A549 (cell line): ENCODE measurements at regions not wholly inside any gene's neighbourhood (a gene's known extent, or its start where the extent isn't known, plus 50 kb on each side); places are given as distances from the start of the nearest gene placed in this dataset.
"Not testable (repeated sequence)": the region's sequence is repeated elsewhere in the genome, so short reads cannot be mapped to it uniquely, and the experiment has no call there.

Experiments
- ATAC-seq, 2 experiments: fragments of 200-7000 bp in 1 of 2; fragments of >200 bp in 1 of 2; cut with Nextera tagmentation in 1 of 2; cut with Tn5 transposase in 1 of 2; 3 replicates each; pipeline versions ENCODE4 v1.8.0 to v1.9.1; 2018 to 2020; ENCODE audit warnings: mild to moderate bottlenecking in 1 of 2, moderate library complexity in 1 of 2
- CTCF ChIA-PET: fragments of 300-600 bp; sonication (Branson Sonifier 250); formaldehyde crosslinking; extraction: SDS; loops from one replicate; lab custom pipeline; 2021; ENCODE audit warnings: antibody characterized with exemption, inconsistent platforms; lab: Yijun Ruan, JAX
- POLR2A ChIA-PET: fragments of 350-600 bp; formaldehyde crosslinking; extraction: SDS; loops from one replicate; lab custom pipeline; 2021; ENCODE audit warnings: antibody characterized with exemption, inconsistent platforms; lab: Yijun Ruan, JAX
- DNase-seq, 2 experiments: peaks; one replicate each; pipeline versions ENCODE4 v3.0.0 to v3.0.0-alpha.2; 2011 to 2016; ENCODE audit warnings: low read depth in 1 of 2, low spot score in 1 of 2
- FAIRE-seq: peaks from 2 replicates; lab custom pipeline; 2011; peaks lifted over from hg19 to GRCh38; lab: Jason Lieb, UNC
- H3K27ac ChIP-seq, 2 experiments: fragments of >200 bp; sonication (Bioruptor Twin); formaldehyde crosslinking; 3 replicates each; pipeline ENCODE4 v1.5.1; 2016 to 2017
- H3K4me1 ChIP-seq: fragments of >200 bp; sonication (Bioruptor Twin); formaldehyde crosslinking; 3 replicates; pipeline ENCODE4 v1.6.1; 2016
- H3K4me2 ChIP-seq: fragments of >200 bp; sonication (Bioruptor Twin); formaldehyde crosslinking; 3 replicates; pipeline ENCODE4 v1.6.1; 2016
- H3K4me3 ChIP-seq: fragments of >200 bp; sonication (Bioruptor Twin); formaldehyde crosslinking; 3 replicates; pipeline ENCODE4 v1.5.1; 2016
- H3K9me3 ChIP-seq: fragments of >200 bp; sonication (Bioruptor Twin); formaldehyde crosslinking; 3 replicates; pipeline ENCODE4 v1.6.1; 2016
- BHLHE40 ChIP-seq: IDR thresholded peaks from 2 replicates; pipeline ENCODE4 v1.6.1; 2012; ENCODE audit warnings: low read depth, low read length, inconsistent platforms
- CEBPB ChIP-seq, 2 experiments: fragments of >200 bp in 1 of 2; sonication (Bioruptor Twin) in 1 of 2; formaldehyde crosslinking in 1 of 2; IDR thresholded peaks; 2 replicates each; pipeline ENCODE4 v1.6.1; 2012 to 2016
- CHD2 ChIP-seq: fragments of 150-350 bp; IDR thresholded peaks from 2 replicates; pipeline ENCODE4 v1.6.1; 2014; ENCODE audit warnings: low read length; ENCODE audit not compliant: partially characterized antibody
- CHD4 ChIP-seq: fragments of 200-600 bp; sonication (generic); IDR thresholded peaks from 2 replicates; pipeline ENCODE4 v1.6.1; 2016; ENCODE audit warnings: antibody characterized with exemption, mild to moderate bottlenecking, borderline replicate concordance
- EHF ChIP-seq: fragments of 250-450 bp; sonication (Bioruptor Pico); IDR thresholded peaks from 2 replicates; pipeline ENCODE4 v1.5.0; 2020; ENCODE audit warnings: mild to moderate bottlenecking
- EHMT2 ChIP-seq: fragments of 200-600 bp; sonication (generic); IDR thresholded peaks from 2 replicates; pipeline ENCODE4 v1.6.1; 2016; ENCODE audit warnings: antibody characterized with exemption, low read depth, mild to moderate bottlenecking, moderate library complexity
- EP300 ChIP-seq, 2 experiments: fragments of >200 bp; sonication (Bioruptor Twin); formaldehyde crosslinking; IDR thresholded peaks; 2 replicates in 1 of 2; 3 replicates in 1 of 2; pipeline ENCODE4 v1.6.1; 2016 to 2017
- ESRRA ChIP-seq: fragments of 150-350 bp; IDR thresholded peaks from 2 replicates; pipeline ENCODE4 v1.6.1; 2014; ENCODE audit warnings: mild to moderate bottlenecking, low read length, borderline replicate concordance
- FOSL2 ChIP-seq, 2 experiments: fragments of 450-650 bp in 1 of 2; fragments of >200 bp in 1 of 2; sonication (Bioruptor Twin) in 1 of 2; formaldehyde crosslinking; IDR thresholded peaks; 2 replicates each; pipeline versions ENCODE4 v1.5.0 to v1.6.1; 2016 to 2020; ENCODE audit warnings: mild to moderate bottlenecking in 1 of 2, moderate library complexity in 1 of 2
- HEYL ChIP-seq: fragments of 250-450 bp; sonication (Bioruptor Pico); IDR thresholded peaks from 2 replicates; pipeline ENCODE4 v1.8.0; 2021; ENCODE audit warnings: mild to moderate bottlenecking, moderate library complexity
- HOXB13 ChIP-seq: fragments of 250-450 bp; sonication (Bioruptor Pico); IDR thresholded peaks from 2 replicates; pipeline ENCODE4 v1.5.0; 2020; ENCODE audit warnings: low read depth, mild to moderate bottlenecking, moderate library complexity
- HOXB5 ChIP-seq: fragments of 250-450 bp; sonication (Bioruptor Pico); IDR thresholded peaks from 2 replicates; pipeline ENCODE4 v1.5.0; 2020; ENCODE audit warnings: mild to moderate bottlenecking, moderate library complexity
- MAFK ChIP-seq: fragments of 450-650 bp; IDR thresholded peaks from 2 replicates; pipeline ENCODE4 v1.6.1; 2014; ENCODE audit not compliant: partially characterized antibody
- NFE2L2 ChIP-seq: fragments of 150-350 bp; conservative IDR thresholded peaks from 2 replicates; pipeline ENCODE4 v1.6.1; 2014; ENCODE audit warnings: low read length
- PHF8 ChIP-seq: fragments of 200-600 bp; sonication (generic); IDR thresholded peaks from 2 replicates; pipeline ENCODE4 v1.6.1; 2016; ENCODE audit warnings: low read depth, mild to moderate bottlenecking, antibody characterized with exemption, moderate library complexity, borderline replicate concordance
- RARB ChIP-seq: fragments of 250-450 bp; sonication (Bioruptor Pico); IDR thresholded peaks from 2 replicates; pipeline ENCODE4 v1.8.0; 2021; ENCODE audit warnings: mild to moderate bottlenecking, moderate library complexity
- RCOR1 ChIP-seq: fragments of 150-350 bp; IDR thresholded peaks from 2 replicates; pipeline ENCODE4 v1.6.1; 2014; ENCODE audit warnings: antibody characterized with exemption, low read length, low read depth
- RNF2 ChIP-seq: fragments of 200-600 bp; sonication (generic); IDR thresholded peaks from 2 replicates; pipeline ENCODE4 v1.6.1; 2016; ENCODE audit warnings: low read depth, mild to moderate bottlenecking, antibody characterized with exemption, moderate library complexity, borderline replicate concordance
- SREBF2 ChIP-seq: fragments of 450-650 bp; IDR thresholded peaks from 2 replicates; pipeline ENCODE4 v1.6.1; 2014; ENCODE audit warnings: mild to moderate bottlenecking, moderate library complexity
- TFCP2L1 ChIP-seq: fragments of 250-450 bp; sonication (Bioruptor Pico); IDR thresholded peaks from 2 replicates; pipeline ENCODE4 v1.5.0; 2021; ENCODE audit warnings: mild to moderate bottlenecking
- ZFP36 ChIP-seq: fragments of 450-650 bp; IDR thresholded peaks from 2 replicates; pipeline ENCODE4 v1.6.1; 2014; ENCODE audit warnings: borderline replicate concordance; ENCODE audit not compliant: partially characterized antibody
- WGBS: methylation state at CpG from one replicate; pipeline ENCODE4 v1.1.6; 2017; ENCODE audit errors: missing lambda C conversion rate; 5-methylcytosine and 5-hydroxymethylcytosine counted together
- TF ChIP-seq, protein P1 (sequence below): IDR thresholded peaks from 2 replicates; pipeline ENCODE4 v1.6.1; 2012; ENCODE audit warnings: low read depth, borderline replicate concordance
- TF ChIP-seq, protein P2 (sequence below): fragments of >200 bp; sonication (Bioruptor Twin); formaldehyde crosslinking; IDR thresholded peaks from 3 replicates; pipeline ENCODE4 v1.6.1; 2016
- TF ChIP-seq, protein P3 (sequence below): fragments of 450-650 bp; IDR thresholded peaks from 2 replicates; pipeline ENCODE4 v1.6.1; 2014; ENCODE audit warnings: antibody characterized with exemption
- TF ChIP-seq, protein P4 (sequence below): fragments of 150-350 bp; IDR thresholded peaks from 2 replicates; pipeline ENCODE4 v1.6.1; 2014; ENCODE audit warnings: low read depth, mild to moderate bottlenecking, low read length

DNA sequence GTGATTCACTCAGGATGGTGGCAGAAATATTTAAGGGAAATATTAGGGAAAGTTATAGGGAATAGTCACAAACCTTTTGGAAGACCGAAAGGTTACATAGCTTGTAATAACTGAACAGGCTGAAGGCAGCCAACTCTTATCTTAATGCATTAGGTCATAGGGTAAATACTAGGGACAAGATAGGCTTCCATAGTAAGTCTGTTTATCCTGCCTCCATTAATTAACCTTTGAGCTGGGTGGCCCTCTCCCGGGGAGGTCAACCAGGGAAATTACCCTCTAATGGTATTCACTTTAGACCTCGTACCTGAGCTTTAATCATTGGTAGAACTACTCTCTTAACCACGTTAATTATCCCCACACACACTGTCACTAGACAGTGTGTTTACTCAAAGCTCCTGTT lies 981.8 kb downstream of the SLC16A7 start:
- 26% methylated on average over 4 of the region's 4 CpGs for WGBS
- H3K9me3 ChIP-seq, result no peaks in the 10 kb centered on the region
- TF ChIP-seq RNF2 (no peak), PHF8 (no peak), RCOR1 (no peak), SREBF2 (no peak), EP300 (IDR thresholded peaks at IDR 0.05) (no peak), HOXB13 (CRISPR knock-in tag) (no peak), FOSL2 (IDR thresholded peaks at IDR 0.05) (no peak), FOSL2 (CRISPR knock-in tag; IDR thresholded peaks at IDR 0.05) (no peak), RARB (CRISPR knock-in tag) (no peak)
- TF ChIP-seq, protein P1, sequence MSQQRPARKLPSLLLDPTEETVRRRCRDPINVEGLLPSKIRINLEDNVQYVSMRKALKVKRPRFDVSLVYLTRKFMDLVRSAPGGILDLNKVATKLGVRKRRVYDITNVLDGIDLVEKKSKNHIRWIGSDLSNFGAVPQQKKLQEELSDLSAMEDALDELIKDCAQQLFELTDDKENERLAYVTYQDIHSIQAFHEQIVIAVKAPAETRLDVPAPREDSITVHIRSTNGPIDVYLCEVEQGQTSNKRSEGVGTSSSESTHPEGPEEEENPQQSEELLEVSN, result no peak
- TF ChIP-seq, protein P2, sequence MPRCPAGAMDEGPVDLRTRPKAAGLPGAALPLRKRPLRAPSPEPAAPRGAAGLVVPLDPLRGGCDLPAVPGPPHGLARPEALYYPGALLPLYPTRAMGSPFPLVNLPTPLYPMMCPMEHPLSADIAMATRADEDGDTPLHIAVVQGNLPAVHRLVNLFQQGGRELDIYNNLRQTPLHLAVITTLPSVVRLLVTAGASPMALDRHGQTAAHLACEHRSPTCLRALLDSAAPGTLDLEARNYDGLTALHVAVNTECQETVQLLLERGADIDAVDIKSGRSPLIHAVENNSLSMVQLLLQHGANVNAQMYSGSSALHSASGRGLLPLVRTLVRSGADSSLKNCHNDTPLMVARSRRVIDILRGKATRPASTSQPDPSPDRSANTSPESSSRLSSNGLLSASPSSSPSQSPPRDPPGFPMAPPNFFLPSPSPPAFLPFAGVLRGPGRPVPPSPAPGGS, result no peak
- CTCF ChIA-PET, result no interaction called here
- H3K4me2 ChIP-seq, result no peak overlapping the region
- DNase-seq (no peak), FAIRE-seq (no peak), ATAC-seq (no peak)
- no peak overlapping the region for H3K27ac ChIP-seq
- H3K4me3 ChIP-seq, result no peak overlapping the region
- no peaks in the 10 kb centered on the region for H3K4me1 ChIP-seq
- POLR2A ChIA-PET, result no interaction called here

DNA sequence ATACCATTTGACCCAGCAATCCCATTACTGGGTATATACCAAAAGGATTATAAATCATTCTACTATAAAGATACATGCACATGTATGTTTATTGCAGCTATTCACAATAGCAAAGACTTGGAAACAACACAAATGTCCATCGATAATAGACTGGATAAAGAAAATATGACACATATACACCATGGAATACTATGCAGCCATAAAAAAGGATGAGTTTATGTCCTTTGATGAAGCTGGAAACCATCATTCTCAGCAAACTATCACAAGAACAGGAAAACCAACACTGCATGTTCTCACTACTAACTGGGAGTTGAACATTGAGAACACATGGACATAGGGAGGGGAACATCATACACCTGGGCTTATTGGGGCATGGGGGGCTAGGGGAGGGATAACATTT lies 991.8 kb downstream of the SLC16A7 start:
- WGBS, result 8% methylated on average over 1 of the region's 1 CpG
- H3K4me3 ChIP-seq, DNase-seq, H3K4me1 ChIP-seq, ATAC-seq, FAIRE-seq, H3K4me2 ChIP-seq, H3K9me3 ChIP-seq, CTCF ChIA-PET, POLR2A ChIA-PET, H3K27ac ChIP-seq: not testable (repeated sequence)

DNA sequence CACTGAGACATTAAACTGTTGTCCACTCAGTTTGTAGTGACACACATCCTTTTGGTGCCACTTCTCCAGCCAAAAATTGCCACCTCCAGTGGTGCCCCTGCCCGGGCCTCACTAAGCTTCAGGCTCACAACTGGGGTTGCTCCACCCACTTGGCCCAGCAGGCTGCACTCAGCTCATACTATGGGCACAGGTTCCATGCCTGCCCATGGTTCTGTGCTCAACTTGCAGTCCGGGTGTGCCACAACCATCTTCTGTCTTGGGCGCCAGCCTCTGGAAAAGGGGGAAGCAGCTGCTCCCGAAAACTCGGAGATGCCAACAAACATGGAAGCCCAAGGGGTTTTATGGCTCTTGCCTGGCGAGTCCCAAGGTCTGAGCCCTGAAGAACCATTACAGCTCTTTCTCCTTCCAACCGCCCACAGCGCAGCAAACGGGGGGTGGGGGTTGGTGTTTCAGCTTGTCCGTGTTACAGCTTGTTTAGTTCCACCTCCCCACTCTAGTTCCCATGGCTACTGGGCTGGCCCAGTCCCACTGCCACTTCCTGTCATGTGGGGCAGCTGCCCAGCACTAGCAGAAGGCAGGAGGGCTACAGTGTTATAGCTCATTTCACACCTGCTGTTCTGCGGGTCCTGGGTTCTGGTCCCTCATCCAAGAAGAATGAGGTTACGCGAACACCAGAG lies 998.3 kb downstream of the SLC16A7 start:
- H3K27ac ChIP-seq, result no peak overlapping the region
- no peak overlapping the region for H3K4me2 ChIP-seq
- TF ChIP-seq EHMT2 (no peak), CHD2 (no peak), MAFK (no peak), CHD4 (no peak), HOXB5 (CRISPR knock-in tag) (no peak), EHF (CRISPR knock-in tag) (no peak), ZFP36 (no peak), BHLHE40 (no peak), CEBPB (IDR thresholded peaks at IDR 0.05) (no peak), NFE2L2 (no peak), EP300 (IDR thresholded peaks at IDR 0.05) (no peak), HEYL (CRISPR knock-in tag) (no peak), ESRRA (no peak), TFCP2L1 (no peak)
- TF ChIP-seq, protein P3, sequence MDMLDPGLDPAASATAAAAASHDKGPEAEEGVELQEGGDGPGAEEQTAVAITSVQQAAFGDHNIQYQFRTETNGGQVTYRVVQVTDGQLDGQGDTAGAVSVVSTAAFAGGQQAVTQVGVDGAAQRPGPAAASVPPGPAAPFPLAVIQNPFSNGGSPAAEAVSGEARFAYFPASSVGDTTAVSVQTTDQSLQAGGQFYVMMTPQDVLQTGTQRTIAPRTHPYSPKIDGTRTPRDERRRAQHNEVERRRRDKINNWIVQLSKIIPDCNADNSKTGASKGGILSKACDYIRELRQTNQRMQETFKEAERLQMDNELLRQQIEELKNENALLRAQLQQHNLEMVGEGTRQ, result no peak
- TF ChIP-seq, protein P4, sequence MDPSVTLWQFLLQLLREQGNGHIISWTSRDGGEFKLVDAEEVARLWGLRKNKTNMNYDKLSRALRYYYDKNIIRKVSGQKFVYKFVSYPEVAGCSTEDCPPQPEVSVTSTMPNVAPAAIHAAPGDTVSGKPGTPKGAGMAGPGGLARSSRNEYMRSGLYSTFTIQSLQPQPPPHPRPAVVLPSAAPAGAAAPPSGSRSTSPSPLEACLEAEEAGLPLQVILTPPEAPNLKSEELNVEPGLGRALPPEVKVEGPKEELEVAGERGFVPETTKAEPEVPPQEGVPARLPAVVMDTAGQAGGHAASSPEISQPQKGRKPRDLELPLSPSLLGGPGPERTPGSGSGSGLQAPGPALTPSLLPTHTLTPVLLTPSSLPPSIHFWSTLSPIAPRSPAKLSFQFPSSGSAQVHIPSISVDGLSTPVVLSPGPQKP, result no peak
- ChIA-PET POLR2A (no interaction called here), CTCF (interaction anchor here (0.6 to 1.2 kb wide), 2 partner anchors 72 to 924 kb away, joined by 3 read pairs; no protein-coding TSS in a partner anchor)
- H3K4me1 ChIP-seq, result no peaks in the 10 kb centered on the region
- FAIRE-seq (no peak), DNase-seq (no peak), ATAC-seq (no peak)
- no peak overlapping the region for H3K4me3 ChIP-seq
- H3K9me3 ChIP-seq, result no peaks in the 10 kb centered on the region; the same call in 2 of the 3 replicates
- 56% methylated on average over 13 of the region's 13 CpGs for WGBS
